Fibroblast of skin of scalp (primary cell): ENCODE measurements at regions not wholly inside any gene's neighbourhood (a gene's known extent, or its start where the extent isn't known, plus 50 kb on each side); places are given as distances from the start of the nearest gene placed in this dataset.
A peak's percentile ranks its signal among the peaks of the same experiment; 100 is the strongest.

Experiments
- DNase-seq: peaks from one replicate; pipeline ENCODE4 v3.0.0-alpha.2; 2013

- DNase-seq, result peak; percentile 53
Observed at GRCh38 chr10:69716711-69717560, 84.8 kb upstream of the COL13A1 start.

GRCh38 chr10:69718951-69719350 is 82.8 kb upstream of the COL13A1 start:
- peak; percentile 74 for DNase-seq

- peak; percentile 72 for DNase-seq
Observed at GRCh38 chr10:69721690-69722310, 79.9 kb upstream of the COL13A1 start.

GRCh38 chr10:69723653-69724052 is 78.1 kb upstream of the COL13A1 start:
- DNase-seq, result no peak

GRCh38 chr10:69726850-69727249 is 74.9 kb upstream of the COL13A1 start:
- no peak for DNase-seq

GRCh38 chr10:69728335-69728870 is 73.3 kb upstream of the COL13A1 start:
- DNase-seq, result peak; percentile 32

- no peak for DNase-seq
Observed at GRCh38 chr10:69729326-69730048, 72.2 kb upstream of the COL13A1 start.

GRCh38 chr10:69730251-69731156 is 71.2 kb upstream of the COL13A1 start:
- no peak for DNase-seq

- DNase-seq, result peak; percentile 82
Observed at GRCh38 chr10:69731184-69731583, 70.5 kb upstream of the COL13A1 start.

- no peak for DNase-seq
Observed at GRCh38 chr10:69731698-69732097, 70.0 kb upstream of the COL13A1 start.

GRCh38 chr10:69732147-69732825 is 69.4 kb upstream of the COL13A1 start:
- no peak for DNase-seq

- no peak for DNase-seq
Observed at GRCh38 chr10:69732826-69733150, 68.9 kb upstream of the COL13A1 start.

- DNase-seq, result peak; percentile 81
Observed at GRCh38 chr10:69733791-69734261, 67.9 kb upstream of the COL13A1 start.

- no peak for DNase-seq
Observed at GRCh38 chr10:69734416-69734796, 67.3 kb upstream of the COL13A1 start.

- DNase-seq, result no peak
Observed at GRCh38 chr10:69734797-69735468, 66.8 kb upstream of the COL13A1 start.

GRCh38 chr10:69736886-69737641 is 64.6 kb upstream of the COL13A1 start:
- no peak for DNase-seq

- no peak for DNase-seq
Observed at GRCh38 chr10:69738071-69738470, 63.6 kb upstream of the COL13A1 start.

- no peak for DNase-seq
Observed at GRCh38 chr10:69738858-69739435, 62.8 kb upstream of the COL13A1 start.

- no peak for DNase-seq
Observed at GRCh38 chr10:69739634-69740033, 62.1 kb upstream of the COL13A1 start.

- no peak for DNase-seq
Observed at GRCh38 chr10:69740126-69740525, 61.6 kb upstream of the COL13A1 start.
